HCT116 (cell line): ENCODE measurements at regions not wholly inside any gene's neighbourhood (a gene's known extent, or its start where the extent isn't known, plus 50 kb on each side); places are given as distances from the start of the nearest gene placed in this dataset.
A peak's percentile ranks its signal among the peaks of the same experiment; 100 is the strongest.

Experiments
- ATAC-seq: fragments of 200-7000 bp; cut with Tn5 transposase; 2 replicates; pipeline ENCODE4 v1.9.1; 2020; ENCODE audit warnings: mild to moderate bottlenecking, moderate library complexity
- BruUV-seq: library from RNA; stranded (reverse); fragments of 400-500 nt; replicated peaks from 2 replicates; lab custom pipeline; 2021; lab: Mats Ljungman, UMichigan
- CTCF ChIA-PET: fragments of 300-600 bp; sonication (Branson Sonifier 250); formaldehyde crosslinking; loops from one replicate; lab custom pipeline; 2021; ENCODE audit warnings: antibody characterized with exemption; lab: Charles Lee
- POLR2A ChIA-PET: fragments of 300-600, 350-600 bp; sonication (Branson Sonifier 250); formaldehyde crosslinking; loops from one replicate; lab custom pipeline; 2021; ENCODE audit warnings: antibody characterized with exemption; lab: Charles Lee
- RAD21 ChIA-PET, 2 experiments: fragments of 300-600 bp; sonication (Branson Sonifier 250); formaldehyde crosslinking; loops; one replicate each; lab custom pipeline; 2023; ENCODE audit warnings: low total read pairs in 2 of 2; ENCODE audit not compliant: uncharacterized antibody in 2 of 2, unreplicated experiment in 2 of 2, low non-redundant PET in 1 of 2; lab: Charles Lee
- DNase-seq: peaks from one replicate; pipeline ENCODE4 v3.0.0-alpha.2; 2010; ENCODE audit warnings: low read depth, low spot score
- H2AFZ ChIP-seq: fragments of 200-600 bp; shearing (Covaris generic), sonication (generic); 2 replicates; pipeline ENCODE4 v1.6.1; 2017; ENCODE audit warnings: low read depth, mixed run types, mixed read lengths, antibody characterized with exemption, low read length; ENCODE audit not compliant: poor library complexity, severe bottlenecking
- H3K27ac ChIP-seq: 2 replicates; pipeline ENCODE4 v1.5.1; 2012; ENCODE audit warnings: low read depth, low read length
- H3K27me3 ChIP-seq: fragments of 200-600 bp; sonication (generic); 2 replicates; pipeline ENCODE4 v1.6.1; 2016; ENCODE audit warnings: mixed run types, low read length, mixed read lengths; ENCODE audit not compliant: insufficient read depth
- H3K36me3 ChIP-seq, 2 experiments: fragments of 200-500 bp in 1 of 2; fragments of 200-600 bp in 1 of 2; sonication (Bioruptor generic) in 1 of 2; sonication (generic) in 1 of 2; 2 replicates each; pipeline versions ENCODE4 v1.5.1 to v1.6.1; 2014 to 2016; ENCODE audit warnings: low read length in 2 of 2, inconsistent platforms in 1 of 2, mixed read lengths in 1 of 2, mixed run types in 1 of 2; ENCODE audit not compliant: insufficient read depth in 2 of 2, control insufficient read depth in 1 of 2
- H3K4me1 ChIP-seq, 2 experiments: fragments of 200-600 bp in 1 of 2; sonication (generic) in 1 of 2; 2 replicates each; pipeline versions ENCODE4 v1.5.1 to v1.6.1; 2012 to 2017; ENCODE audit warnings: low read length in 2 of 2, inconsistent platforms in 1 of 2, mild to moderate bottlenecking in 1 of 2, mixed read lengths in 1 of 2, mixed run types in 1 of 2, moderate library complexity in 1 of 2; ENCODE audit not compliant: insufficient read depth in 2 of 2, control insufficient read depth in 1 of 2
- H3K4me2 ChIP-seq: fragments of 200-600 bp; sonication (generic); 2 replicates; pipeline ENCODE4 v1.6.1; 2017; ENCODE audit warnings: mixed run types, low read length, mixed read lengths
- H3K4me3 ChIP-seq, 2 experiments: fragments of 200-600 bp in 1 of 2; sonication (generic) in 1 of 2; replicated peaks in 1 of 2; 2 replicates each; pipeline ENCODE4 v1.5.1; 2011 to 2016; ENCODE audit warnings: low read length in 2 of 2, control low read depth in 1 of 2, low read depth in 1 of 2, mild to moderate bottlenecking in 1 of 2, mixed read lengths in 1 of 2, mixed run types in 1 of 2
- H3K79me2 ChIP-seq: fragments of 200-600 bp; sonication (generic); 2 replicates; pipeline ENCODE4 v1.6.1; 2017; ENCODE audit warnings: mild to moderate bottlenecking, mixed run types, low read length, moderate library complexity, mixed read lengths; ENCODE audit not compliant: insufficient read depth
- H3K9ac ChIP-seq: fragments of 200-600 bp; sonication (generic); 2 replicates; pipeline ENCODE4 v1.6.1; 2016; ENCODE audit warnings: low read length, mixed read lengths
- H3K9me2 ChIP-seq: fragments of 200-600 bp; sonication (generic), shearing (Covaris generic); 2 replicates; pipeline ENCODE4 v1.6.1; 2017; ENCODE audit warnings: mixed run types, mild to moderate bottlenecking, moderate library complexity; ENCODE audit not compliant: insufficient read depth
- H3K9me3 ChIP-seq, 2 experiments: fragments of 200-500 bp in 1 of 2; fragments of 200-600 bp in 1 of 2; sonication (Bioruptor generic) in 1 of 2; sonication (generic) in 1 of 2; 2 replicates each; pipeline ENCODE4 v1.6.1; 2014 to 2017; ENCODE audit warnings: low read length in 2 of 2, mixed read lengths in 2 of 2, inconsistent platforms in 1 of 2, low read depth in 1 of 2, mild to moderate bottlenecking in 1 of 2, mixed run types in 1 of 2, moderate library complexity in 1 of 2; ENCODE audit not compliant: control insufficient read depth in 1 of 2, insufficient read depth in 1 of 2
- H4K20me1 ChIP-seq: fragments of 200-600 bp; sonication (generic), shearing (Covaris generic); 2 replicates; pipeline ENCODE4 v1.6.1; 2017; ENCODE audit warnings: mixed run types, mild to moderate bottlenecking, moderate library complexity; ENCODE audit not compliant: insufficient read depth
- CBX3 ChIP-seq: IDR thresholded peaks from 2 replicates; pipeline ENCODE4 v1.6.1; 2012; ENCODE audit warnings: low read depth
- ELF1 ChIP-seq: IDR thresholded peaks from 2 replicates; pipeline ENCODE4 v1.6.1; 2012; ENCODE audit warnings: low read depth, borderline replicate concordance
- EZH2 ChIP-seq: fragments of 200-600 bp; sonication (generic); IDR thresholded peaks from 2 replicates; pipeline ENCODE4 v1.6.1; 2017; ENCODE audit warnings: antibody characterized with exemption, mixed run types
- FOSL1 ChIP-seq: IDR thresholded peaks from 2 replicates; pipeline ENCODE4 v1.6.1; 2012; ENCODE audit warnings: low read depth
- JUND ChIP-seq: IDR thresholded peaks from 2 replicates; pipeline ENCODE4 v1.6.1; 2012
- POLR2A ChIP-seq: IDR thresholded peaks from 2 replicates; pipeline ENCODE4 v1.7.0; 2011; ENCODE audit warnings: borderline replicate concordance; ENCODE audit not compliant: insufficient read depth, insufficient read length; ENCODE audit errors: extremely low read depth
- SIN3A ChIP-seq: IDR thresholded peaks from 2 replicates; pipeline ENCODE4 v1.6.1; 2012; ENCODE audit warnings: low read depth
- SP1 ChIP-seq: IDR thresholded peaks from 2 replicates; pipeline ENCODE4 v1.6.1; 2012; ENCODE audit warnings: low read depth
- SRF ChIP-seq: IDR thresholded peaks from 2 replicates; pipeline ENCODE4 v1.6.1; 2012; ENCODE audit warnings: low read depth
- TCF7L2 ChIP-seq: IDR thresholded peaks from 2 replicates; pipeline ENCODE4 v1.7.0; 2011; ENCODE audit warnings: borderline replicate concordance, inconsistent platforms; ENCODE audit not compliant: insufficient read depth, insufficient read length; ENCODE audit errors: extremely low read depth
- YY1 ChIP-seq: IDR thresholded peaks from 2 replicates; pipeline ENCODE4 v1.6.1; 2011; ENCODE audit warnings: low read length, low read depth, moderate library complexity, mild to moderate bottlenecking; ENCODE audit not compliant: insufficient replicate concordance; ENCODE audit errors: extremely low read depth
- ZFX ChIP-seq: fragments of 450-650 bp; IDR thresholded peaks from 2 replicates; pipeline ENCODE4 v1.6.1; 2017
- ZNF274 ChIP-seq: fragments of 200-500 bp; sonication (Bioruptor generic); IDR thresholded peaks from 2 replicates; pipeline ENCODE4 v1.6.1; 2014; ENCODE audit warnings: mild to moderate bottlenecking, low read depth, low read length, inconsistent platforms
- intact Hi-C: fragments of 100-400 bp; cut with micrococcal nuclease; formaldehyde crosslinking; loops from 2 replicates; pipeline ENCODE4 v1.10.0; 2022
- TF ChIP-seq, protein P1 (sequence below): IDR thresholded peaks from 2 replicates; pipeline ENCODE4 v1.6.1; 2011; ENCODE audit warnings: mild to moderate bottlenecking, low read length, moderate library complexity; ENCODE audit not compliant: insufficient replicate concordance; ENCODE audit errors: extremely low read depth
- TF ChIP-seq, protein P2 (sequence below): IDR thresholded peaks from 2 replicates; pipeline ENCODE4 v1.6.1; 2012
- TF ChIP-seq, protein P3 (sequence below): IDR thresholded peaks from 2 replicates; pipeline ENCODE4 v1.6.1; 2012
- TF ChIP-seq, protein P4 (sequence below), 3 experiments: fragments of 200-600 bp in 1 of 3; sonication (generic) in 1 of 3; IDR thresholded peaks in 2 of 3; conservative IDR thresholded peaks in 1 of 3; 2 replicates each; pipeline ENCODE4 v1.5.1; 2012 to 2017; ENCODE audit warnings: low read depth in 2 of 3, low read length in 2 of 3, antibody characterized with exemption in 1 of 3, borderline replicate concordance in 1 of 3, control low read depth in 1 of 3, mild to moderate bottlenecking in 1 of 3, mixed read lengths in 1 of 3, mixed run types in 1 of 3, moderate library complexity in 1 of 3; ENCODE audit not compliant: insufficient read depth in 1 of 3

DNA sequence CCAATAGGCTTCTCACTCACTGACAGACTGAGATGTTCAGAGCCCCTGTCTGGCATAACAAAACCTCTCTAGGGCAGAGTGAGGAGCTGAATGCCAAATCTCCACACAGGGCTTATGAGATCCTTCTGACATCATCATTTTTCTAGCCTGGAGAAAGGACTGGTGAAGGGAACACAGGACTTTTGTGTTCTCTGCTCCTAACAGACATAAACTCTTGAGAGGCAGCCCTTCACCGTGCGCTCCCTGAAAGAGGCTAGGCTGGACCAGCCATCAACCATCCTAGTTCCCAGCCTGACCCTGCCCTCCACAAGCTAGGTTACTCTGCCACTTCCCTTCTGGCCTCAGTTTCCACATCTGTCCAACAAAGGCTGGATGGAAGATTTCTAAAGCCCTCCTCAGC, 141.9 kb downstream of the SUCLG1 start:
- ChIA-PET POLR2A (no interaction called here), RAD21 (no interaction called here), CTCF (no interaction called here)
- H3K79me2 ChIP-seq = no peaks in the 10 kb centered on the region
- TF ChIP-seq CBX3 (no peak), EZH2 (no peak), FOSL1 (no peak), ELF1 (no peak)
- H4K20me1 ChIP-seq = no peaks in the 10 kb centered on the region
- no peak for ATAC-seq
- H3K9ac ChIP-seq = no peak overlapping the region
- BruUV-seq = no TSS peak
- DNase-seq = no peak
- H3K9me3 ChIP-seq = no peaks in the 10 kb centered on the region
- intact Hi-C loops = loop anchor here (5.0 kb wide), 1 partner anchor 315 kb away; no protein-coding TSS in a partner anchor
- H3K4me2 ChIP-seq = no peak overlapping the region
- H2AFZ ChIP-seq = no peak overlapping the region
- H3K27me3 ChIP-seq = no peaks in the 10 kb centered on the region
- no peak overlapping the region for H3K27ac ChIP-seq
- no peak overlapping the region for H3K4me3 ChIP-seq
- H3K36me3 ChIP-seq = no peaks in the 10 kb centered on the region
- H3K4me1 ChIP-seq = no peaks in the 10 kb centered on the region
- no peaks in the 10 kb centered on the region for H3K9me2 ChIP-seq

DNA sequence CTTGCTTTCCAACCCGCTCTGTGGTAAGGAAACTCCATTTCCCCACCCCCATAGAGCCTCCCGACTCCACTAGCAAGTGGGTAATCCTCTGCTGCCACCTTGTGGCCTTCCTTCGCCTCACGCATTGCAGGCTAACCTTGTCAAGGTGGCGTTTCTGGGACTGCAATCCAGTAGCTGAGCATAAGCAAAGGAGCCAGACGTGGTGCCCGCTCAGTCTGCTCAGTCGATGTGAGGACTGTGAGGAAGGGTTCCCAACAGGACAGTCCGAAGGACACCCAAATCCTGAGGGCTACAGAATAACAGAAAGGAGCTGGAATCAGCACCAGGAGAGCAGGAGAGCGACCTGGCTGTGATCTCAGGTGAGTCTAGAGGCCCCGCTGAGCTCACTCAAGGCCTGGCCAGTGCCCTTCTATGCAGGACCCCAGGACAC, 144.2 kb downstream of the SUCLG1 start:
- intact Hi-C loops = loop anchor here (5.0 kb wide), 1 partner anchor 317 kb away; no protein-coding TSS in a partner anchor
- BruUV-seq = no TSS peak
- peak overlapping the region; percentile 63 for H2AFZ ChIP-seq
- no peak overlapping the region for H3K27ac ChIP-seq
- DNase-seq (peak; percentile 75), ATAC-seq (peak; percentile 99)
- no peaks in the 10 kb centered on the region for H3K9me3 ChIP-seq
- no peaks in the 10 kb centered on the region for H4K20me1 ChIP-seq
- H3K4me2 ChIP-seq = 0 out of 2 replicates have a peak overlapping the region, but pooled peaks have one; percentile 20
- POLR2A ChIA-PET = no interaction called here
- no peaks in the 10 kb centered on the region for H3K36me3 ChIP-seq
- no peaks in the 10 kb centered on the region for H3K9me2 ChIP-seq
- H3K4me1 ChIP-seq = no peaks in the 10 kb centered on the region
- RAD21 ChIA-PET = interaction anchor here (0.6 kb wide), 2 partner anchors 12 to 477 kb away, joined by 3 read pairs; no protein-coding TSS in a partner anchor
- CTCF ChIA-PET = interaction anchor here (0.5 to 1.9 kb wide), 14 partner anchors 9 to 923 kb away, joined by 3 to 13 read pairs (median 4); no protein-coding TSS in a partner anchor
- no peaks in the 10 kb centered on the region for H3K27me3 ChIP-seq
- H3K4me3 ChIP-seq = no peak overlapping the region
- no peaks in the 10 kb centered on the region for H3K79me2 ChIP-seq
- H3K9ac ChIP-seq = no peak overlapping the region
- TF ChIP-seq FOSL1 (no peak), POLR2A (no peak), SP1 (no peak), CBX3 (0 out of 2 replicates have a peak, but pooled peaks have one; percentile 27), YY1 (peak; percentile 55), TCF7L2 (peak; percentile 19), ELF1 (no peak), SRF (no peak), ZNF274 (no peak), SIN3A (no peak), JUND (no peak), ZFX (no peak)
- TF ChIP-seq, protein P1, sequence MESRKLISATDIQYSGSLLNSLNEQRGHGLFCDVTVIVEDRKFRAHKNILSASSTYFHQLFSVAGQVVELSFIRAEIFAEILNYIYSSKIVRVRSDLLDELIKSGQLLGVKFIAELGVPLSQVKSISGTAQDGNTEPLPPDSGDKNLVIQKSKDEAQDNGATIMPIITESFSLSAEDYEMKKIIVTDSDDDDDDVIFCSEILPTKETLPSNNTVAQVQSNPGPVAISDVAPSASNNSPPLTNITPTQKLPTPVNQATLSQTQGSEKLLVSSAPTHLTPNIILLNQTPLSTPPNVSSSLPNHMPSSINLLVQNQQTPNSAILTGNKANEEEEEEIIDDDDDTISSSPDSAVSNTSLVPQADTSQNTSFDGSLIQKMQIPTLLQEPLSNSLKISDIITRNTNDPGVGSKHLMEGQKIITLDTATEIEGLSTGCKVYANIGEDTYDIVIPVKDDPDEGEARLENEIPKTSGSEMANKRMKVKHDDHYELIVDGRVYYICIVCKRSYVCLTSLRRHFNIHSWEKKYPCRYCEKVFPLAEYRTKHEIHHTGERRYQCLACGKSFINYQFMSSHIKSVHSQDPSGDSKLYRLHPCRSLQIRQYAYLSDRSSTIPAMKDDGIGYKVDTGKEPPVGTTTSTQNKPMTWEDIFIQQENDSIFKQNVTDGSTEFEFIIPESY = peak; percentile 33
- TF ChIP-seq, protein P2, sequence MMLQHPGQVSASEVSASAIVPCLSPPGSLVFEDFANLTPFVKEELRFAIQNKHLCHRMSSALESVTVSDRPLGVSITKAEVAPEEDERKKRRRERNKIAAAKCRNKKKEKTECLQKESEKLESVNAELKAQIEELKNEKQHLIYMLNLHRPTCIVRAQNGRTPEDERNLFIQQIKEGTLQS = no peak
- TF ChIP-seq, protein P3, sequence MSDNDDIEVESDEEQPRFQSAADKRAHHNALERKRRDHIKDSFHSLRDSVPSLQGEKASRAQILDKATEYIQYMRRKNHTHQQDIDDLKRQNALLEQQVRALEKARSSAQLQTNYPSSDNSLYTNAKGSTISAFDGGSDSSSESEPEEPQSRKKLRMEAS = no peak
- TF ChIP-seq, protein P4, sequence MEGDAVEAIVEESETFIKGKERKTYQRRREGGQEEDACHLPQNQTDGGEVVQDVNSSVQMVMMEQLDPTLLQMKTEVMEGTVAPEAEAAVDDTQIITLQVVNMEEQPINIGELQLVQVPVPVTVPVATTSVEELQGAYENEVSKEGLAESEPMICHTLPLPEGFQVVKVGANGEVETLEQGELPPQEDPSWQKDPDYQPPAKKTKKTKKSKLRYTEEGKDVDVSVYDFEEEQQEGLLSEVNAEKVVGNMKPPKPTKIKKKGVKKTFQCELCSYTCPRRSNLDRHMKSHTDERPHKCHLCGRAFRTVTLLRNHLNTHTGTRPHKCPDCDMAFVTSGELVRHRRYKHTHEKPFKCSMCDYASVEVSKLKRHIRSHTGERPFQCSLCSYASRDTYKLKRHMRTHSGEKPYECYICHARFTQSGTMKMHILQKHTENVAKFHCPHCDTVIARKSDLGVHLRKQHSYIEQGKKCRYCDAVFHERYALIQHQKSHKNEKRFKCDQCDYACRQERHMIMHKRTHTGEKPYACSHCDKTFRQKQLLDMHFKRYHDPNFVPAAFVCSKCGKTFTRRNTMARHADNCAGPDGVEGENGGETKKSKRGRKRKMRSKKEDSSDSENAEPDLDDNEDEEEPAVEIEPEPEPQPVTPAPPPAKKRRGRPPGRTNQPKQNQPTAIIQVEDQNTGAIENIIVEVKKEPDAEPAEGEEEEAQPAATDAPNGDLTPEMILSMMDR (IDR thresholded peaks at IDR 0.05 in 2 of 3, conservative IDR thresholded peaks at IDR 0.05 in 1 of 3; ENCODE audit: borderline replicate concordance in 1 of 3, insufficient read depth in 1 of 3, low read depth in 2 of 3, low read length in 2 of 3) = peak; percentile 71 to 97 (median 97); a peak in 5 of 6 replicates
